NT2/D1 (cell line): ENCODE measurements at regions not wholly inside any gene's neighbourhood (a gene's known extent, or its start where the extent isn't known, plus 50 kb on each side); places are given as distances from the start of the nearest gene placed in this dataset.

Experiments
- SUZ12 ChIP-seq: IDR thresholded peaks from 2 replicates; pipeline ENCODE4 v1.6.1; 2011; ENCODE audit not compliant: insufficient read length, insufficient read depth; ENCODE audit errors: extremely low read depth
- ZNF274 ChIP-seq: IDR thresholded peaks from 2 replicates; pipeline ENCODE4 v1.6.1; 2011; ENCODE audit warnings: mild to moderate bottlenecking, low read depth, low read length

- TF ChIP-seq SUZ12 (no peak), ZNF274 (no peak)
These were observed 298.4 kb upstream of the IRX4 start for GRCh38 chr5:2181149-2181548.
